GM19324 (cell line): ENCODE measurements at regions not wholly inside any gene's neighbourhood (a gene's known extent, or its start where the extent isn't known, plus 50 kb on each side); places are given as distances from the start of the nearest gene placed in this dataset.

ENCODE experiments used
- ATAC-seq: cut with Tn5 transposase; IDR thresholded peaks from one replicate; pipeline ENCODE4 v1.9.1; 2021; ENCODE audit warnings: mild to moderate bottlenecking, moderate library complexity; ENCODE audit not compliant: unreplicated experiment, low FRiP score

GRCh38 chr10:47101807-47102206 lies 190.6 kb downstream of the PTPN20 start:
- ATAC-seq = no peak

- ATAC-seq = no peak
Observed at GRCh38 chr10:47104151-47104605, 192.9 kb downstream of the PTPN20 start.

- ATAC-seq = no peak
Observed at GRCh38 chr10:47104786-47105385, 193.7 kb downstream of the PTPN20 start.

- ATAC-seq = no peak
Observed at GRCh38 chr10:47107007-47107747, 192.8 kb upstream of the GDF10 start.

- no peak for ATAC-seq
Observed at GRCh38 chr10:47109906-47110305, 190.1 kb upstream of the GDF10 start.

GRCh38 chr10:47111329-47111862 lies 188.6 kb upstream of the GDF10 start:
- no peak for ATAC-seq

GRCh38 chr10:47112612-47113011 lies 187.4 kb upstream of the GDF10 start:
- no peak for ATAC-seq

- ATAC-seq = no peak
Observed at GRCh38 chr10:47113907-47114500, 186.0 kb upstream of the GDF10 start.

GRCh38 chr10:47114680-47115186 lies 185.3 kb upstream of the GDF10 start:
- ATAC-seq = no peak

- ATAC-seq = no peak
Observed at GRCh38 chr10:47115322-47115721, 184.7 kb upstream of the GDF10 start.

GRCh38 chr10:47116445-47116844 lies 183.6 kb upstream of the GDF10 start:
- no peak for ATAC-seq

- ATAC-seq = no peak
Observed at GRCh38 chr10:47118326-47118725, 181.7 kb upstream of the GDF10 start.

GRCh38 chr10:47121336-47121735 lies 178.7 kb upstream of the GDF10 start:
- ATAC-seq = no peak

GRCh38 chr10:47123716-47124288 lies 176.2 kb upstream of the GDF10 start:
- ATAC-seq = no peak

GRCh38 chr10:47127188-47127785 lies 172.7 kb upstream of the GDF10 start:
- ATAC-seq = no peak

- no peak for ATAC-seq
Observed at GRCh38 chr10:47130491-47130890, 169.5 kb upstream of the GDF10 start.

- no peak for ATAC-seq
Observed at GRCh38 chr10:47133871-47134570, 166.0 kb upstream of the GDF10 start.

- ATAC-seq = no peak
Observed at GRCh38 chr10:47136866-47137265, 163.1 kb upstream of the GDF10 start.

- no peak for ATAC-seq
Observed at GRCh38 chr10:47137311-47137851, 162.6 kb upstream of the GDF10 start.

- no peak for ATAC-seq
Observed at GRCh38 chr10:47139121-47139520, 160.9 kb upstream of the GDF10 start.
